ENCODE measurements at regions not wholly inside any gene's neighbourhood (a gene's known extent, or its start where the extent isn't known, plus 50 kb on each side); places are given as distances from the start of the nearest gene placed in this dataset.

DNA sequence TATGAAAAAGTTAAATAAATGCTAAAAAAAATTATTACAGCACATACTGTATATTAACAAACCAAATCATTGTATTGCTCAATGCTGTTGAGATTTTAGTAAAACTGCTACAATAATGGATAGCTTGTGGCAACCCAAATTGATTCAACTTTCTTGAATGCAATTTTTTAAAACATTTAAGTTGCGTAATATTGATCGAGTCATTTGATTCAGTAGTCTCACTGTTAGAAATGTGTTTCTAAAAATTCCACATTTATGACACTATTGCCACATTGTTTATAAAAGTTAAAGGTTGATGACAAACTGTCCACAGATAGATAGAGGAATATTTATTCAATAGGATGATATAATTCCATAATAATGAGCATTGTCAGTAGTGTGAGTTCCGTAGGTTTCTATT is 640.7 kb upstream of the CRIM1 start:
- H3K36me3 ChIP-seq (ENCODE audit: control insufficient read depth, insufficient read depth, low read length): no peaks in the 10 kb centered on the region
- TF ChIP-seq, protein P1, sequence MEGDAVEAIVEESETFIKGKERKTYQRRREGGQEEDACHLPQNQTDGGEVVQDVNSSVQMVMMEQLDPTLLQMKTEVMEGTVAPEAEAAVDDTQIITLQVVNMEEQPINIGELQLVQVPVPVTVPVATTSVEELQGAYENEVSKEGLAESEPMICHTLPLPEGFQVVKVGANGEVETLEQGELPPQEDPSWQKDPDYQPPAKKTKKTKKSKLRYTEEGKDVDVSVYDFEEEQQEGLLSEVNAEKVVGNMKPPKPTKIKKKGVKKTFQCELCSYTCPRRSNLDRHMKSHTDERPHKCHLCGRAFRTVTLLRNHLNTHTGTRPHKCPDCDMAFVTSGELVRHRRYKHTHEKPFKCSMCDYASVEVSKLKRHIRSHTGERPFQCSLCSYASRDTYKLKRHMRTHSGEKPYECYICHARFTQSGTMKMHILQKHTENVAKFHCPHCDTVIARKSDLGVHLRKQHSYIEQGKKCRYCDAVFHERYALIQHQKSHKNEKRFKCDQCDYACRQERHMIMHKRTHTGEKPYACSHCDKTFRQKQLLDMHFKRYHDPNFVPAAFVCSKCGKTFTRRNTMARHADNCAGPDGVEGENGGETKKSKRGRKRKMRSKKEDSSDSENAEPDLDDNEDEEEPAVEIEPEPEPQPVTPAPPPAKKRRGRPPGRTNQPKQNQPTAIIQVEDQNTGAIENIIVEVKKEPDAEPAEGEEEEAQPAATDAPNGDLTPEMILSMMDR (IDR thresholded peaks at IDR 0.05; ENCODE audit: insufficient read depth, low read length, severe bottlenecking): no peak
- H3K27me3 ChIP-seq (ENCODE audit: control insufficient read depth, insufficient read depth, low read length): no peaks in the 10 kb centered on the region
- DNase-seq (ENCODE audit: low read depth): peak; percentile 1
- no peak overlapping the region for H3K4me3 ChIP-seq (ENCODE audit: low read depth, low read length)
- FAIRE-seq: no peak

DNA sequence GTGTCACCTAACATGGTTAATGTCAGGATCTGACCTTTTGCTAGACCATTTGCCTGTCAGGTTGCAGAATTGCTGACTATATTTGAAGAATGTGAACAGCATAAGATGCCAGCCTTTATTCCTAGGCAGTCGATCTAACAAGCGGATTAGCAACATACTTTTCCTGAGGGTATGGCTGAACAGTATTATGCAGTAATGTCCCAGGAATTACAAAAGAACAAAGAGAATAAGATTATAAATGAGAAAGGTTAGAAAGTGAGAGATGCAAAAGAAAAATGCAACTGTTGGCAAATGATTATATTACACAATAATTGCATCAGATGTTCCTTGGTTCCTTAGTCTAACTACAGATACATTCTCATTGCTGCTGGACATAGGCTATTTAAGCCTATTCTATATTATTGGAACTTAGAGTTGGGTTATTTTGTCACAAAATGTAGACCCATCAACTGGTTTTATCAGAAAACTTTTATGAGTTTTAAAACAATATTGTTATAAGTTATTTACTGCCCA is 647.1 kb upstream of the CRIM1 start:
- H3K27me3 ChIP-seq (ENCODE audit: control insufficient read depth, insufficient read depth, low read length): no peaks in the 10 kb centered on the region
- no peak overlapping the region for H3K4me3 ChIP-seq (ENCODE audit: low read depth, low read length)
- TF ChIP-seq, protein P1 (IDR thresholded peaks at IDR 0.05; ENCODE audit: insufficient read depth, low read length, severe bottlenecking): no peak
- H3K36me3 ChIP-seq (ENCODE audit: control insufficient read depth, insufficient read depth, low read length): no peaks in the 10 kb centered on the region
- FAIRE-seq (no peak), DNase-seq (ENCODE audit: low read depth) (no peak)

DNA sequence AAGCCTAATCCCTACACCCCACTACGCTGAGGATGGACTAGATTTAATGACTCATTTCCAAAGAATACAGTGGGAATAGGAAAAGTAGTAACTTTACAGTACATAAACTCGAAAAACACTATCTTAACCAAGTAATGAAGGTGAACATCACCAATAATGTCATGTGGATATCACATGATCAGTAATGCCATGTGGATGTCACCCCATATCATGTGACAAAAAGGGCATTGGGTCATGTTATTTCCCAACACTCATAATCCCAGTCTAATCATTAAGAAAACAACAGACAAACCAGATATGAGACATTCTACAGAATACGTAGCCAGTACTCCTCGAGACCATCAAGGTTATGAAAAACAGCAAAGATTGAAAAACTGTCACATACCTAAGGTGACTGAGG is 667.3 kb upstream of the CRIM1 start:
- Histone ChIP-seq H3K36me3 (ENCODE audit: control insufficient read depth, insufficient read depth, low read length) (no peaks in the 10 kb centered on the region), H3K4me3 (ENCODE audit: low read depth, low read length) (no peak overlapping the region), H3K27me3 (ENCODE audit: control insufficient read depth, insufficient read depth, low read length) (no peaks in the 10 kb centered on the region)
- FAIRE-seq (no peak), DNase-seq (ENCODE audit: low read depth) (no peak)
- TF ChIP-seq, protein P1 (IDR thresholded peaks at IDR 0.05; ENCODE audit: insufficient read depth, low read length, severe bottlenecking): no peak

DNA sequence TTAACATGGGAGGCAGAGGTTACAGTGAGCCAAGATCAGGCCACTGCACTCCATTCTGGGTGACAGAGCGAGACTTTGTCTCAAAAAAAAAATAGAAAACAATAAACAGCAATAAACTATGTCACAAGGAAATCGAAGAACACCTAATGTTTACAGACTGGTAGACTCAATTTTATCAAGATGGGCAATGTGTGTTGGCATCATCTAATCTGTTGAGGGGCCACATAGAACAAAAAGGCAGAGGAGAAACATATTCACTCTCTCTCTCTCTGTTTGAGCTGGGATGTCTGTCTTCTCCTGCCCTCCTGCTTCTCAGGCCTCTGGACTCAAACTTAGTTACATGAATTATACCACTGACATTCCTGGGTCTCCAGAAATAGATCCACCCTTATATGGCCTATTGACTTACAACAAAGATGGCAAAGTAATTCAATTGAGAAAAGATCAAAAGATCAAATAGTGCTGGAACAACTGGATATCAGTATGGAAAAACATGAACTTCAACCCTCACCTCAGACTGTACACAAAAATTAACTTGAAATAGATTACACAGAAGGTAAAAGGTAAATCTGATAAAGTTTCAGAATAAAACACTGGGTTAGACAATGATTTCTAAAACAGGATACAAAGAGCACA is 703.8 kb upstream of the CRIM1 start:
- Histone ChIP-seq H3K36me3 (ENCODE audit: control insufficient read depth, insufficient read depth, low read length) (no peaks in the 10 kb centered on the region), H3K27me3 (ENCODE audit: control insufficient read depth, insufficient read depth, low read length) (no peaks in the 10 kb centered on the region), H3K4me3 (ENCODE audit: low read depth, low read length) (no peak overlapping the region)
- TF ChIP-seq, protein P1 (IDR thresholded peaks at IDR 0.05; ENCODE audit: insufficient read depth, low read length, severe bottlenecking): no peak
- FAIRE-seq: no peak
- no peak for DNase-seq (ENCODE audit: low read depth)

DNA sequence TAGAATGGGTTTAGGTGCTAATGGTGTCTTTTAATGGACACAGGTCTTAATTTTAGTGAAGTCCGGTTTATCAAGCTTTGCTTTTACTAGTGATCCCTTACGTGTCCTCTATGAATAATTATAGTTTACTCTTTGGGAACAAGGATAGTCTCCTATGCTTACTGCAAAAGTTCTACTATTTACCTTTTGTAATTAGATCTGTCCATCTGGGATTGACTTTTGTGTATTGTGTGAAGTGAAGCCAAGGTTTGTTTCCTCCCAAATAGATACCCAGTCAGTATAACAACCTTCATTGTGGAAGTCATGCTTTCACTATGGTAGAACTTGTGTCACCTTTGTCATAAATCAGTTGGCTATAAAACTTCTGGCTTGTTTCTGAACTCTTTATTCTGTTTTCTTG is 740.9 kb upstream of the CRIM1 start:
- FAIRE-seq (no peak), DNase-seq (ENCODE audit: low read depth) (no peak)

More for the DNA sequence above, 740.9 kb upstream of the CRIM1 start:
- no peaks in the 10 kb centered on the region for H3K36me3 ChIP-seq (ENCODE audit: control insufficient read depth, insufficient read depth, low read length)
- no peak overlapping the region for H3K4me3 ChIP-seq (ENCODE audit: low read depth, low read length)
- no peaks in the 10 kb centered on the region for H3K27me3 ChIP-seq (ENCODE audit: control insufficient read depth, insufficient read depth, low read length)
- TF ChIP-seq, protein P1 (IDR thresholded peaks at IDR 0.05; ENCODE audit: insufficient read depth, low read length, severe bottlenecking): no peak
